Neural progenitor cell (in vitro differentiated cells): ENCODE measurements at regions not wholly inside any gene's neighbourhood (a gene's known extent, or its start where the extent isn't known, plus 50 kb on each side); places are given as distances from the start of the nearest gene placed in this dataset.

ENCODE experiments used
- DNase-seq: peaks from one replicate; pipeline ENCODE4 v3.0.0-alpha.2; 2016; ENCODE audit warnings: low spot score
- H2AFZ ChIP-seq: fragments of 200-600 bp; sonication (generic); replicated peaks from 2 replicates; pipeline ENCODE4 v1.6.1; 2016; ENCODE audit warnings: antibody characterized with exemption
- H3F3A ChIP-seq: fragments of 200-600 bp; sonication (generic); 2 replicates; pipeline ENCODE4 v1.6.1; 2016; ENCODE audit warnings: antibody characterized with exemption, low read depth
- H3K27ac ChIP-seq: fragments of 200-600 bp; sonication (generic); 2 replicates; pipeline ENCODE4 v1.5.1; 2016; ENCODE audit warnings: mild to moderate bottlenecking
- H3K27me3 ChIP-seq: fragments of 200-600 bp; sonication (generic); 2 replicates; pipeline ENCODE4 v1.6.1; 2016; ENCODE audit warnings: mild to moderate bottlenecking, moderate library complexity
- H3K36me3 ChIP-seq: fragments of 200-600 bp; sonication (generic); 2 replicates; pipeline ENCODE4 v1.5.1; 2016
- H3K4me1 ChIP-seq: fragments of 200-600 bp; sonication (generic); 2 replicates; pipeline ENCODE4 v1.6.1; 2016; ENCODE audit warnings: mixed run types
- H3K4me2 ChIP-seq: fragments of 200-600 bp; sonication (generic); 2 replicates; pipeline ENCODE4 v1.6.1; 2016
- H3K4me3 ChIP-seq: fragments of 200-600 bp; sonication (generic); 2 replicates; pipeline ENCODE4 v1.5.1; 2016
- H3K79me2 ChIP-seq: fragments of 200-600 bp; sonication (generic); 2 replicates; pipeline ENCODE4 v1.6.1; 2016; ENCODE audit warnings: low read depth
- H3K9ac ChIP-seq: fragments of 200-600 bp; sonication (generic); 2 replicates; pipeline ENCODE4 v1.6.1; 2016
- H3K9me3 ChIP-seq: fragments of 200-600 bp; sonication (generic); 2 replicates; pipeline ENCODE4 v1.5.1; 2016; ENCODE audit warnings: low read depth
- H4K20me1 ChIP-seq: fragments of 200-600 bp; sonication (generic); 2 replicates; pipeline ENCODE4 v1.6.1; 2016; ENCODE audit warnings: low read depth
- H3K27ac Mint-ChIP-seq: 3 replicates; pipeline ENCODE4 v1.8.0; 2021; ENCODE audit warnings: mixed read lengths
- H3K27me3 Mint-ChIP-seq: 2 replicates; pipeline ENCODE4 v1.8.0; 2022; ENCODE audit warnings: low read depth, mild to moderate bottlenecking, inconsistent platforms, moderate library complexity, mixed read lengths; ENCODE audit not compliant: insufficient read depth
- H3K36me3 Mint-ChIP-seq: 3 replicates; pipeline ENCODE4 v1.8.0; 2021; ENCODE audit warnings: mixed read lengths
- H3K4me1 Mint-ChIP-seq: 3 replicates; pipeline ENCODE4 v1.8.0; 2021; ENCODE audit warnings: mixed read lengths
- H3K4me3 Mint-ChIP-seq: 3 replicates; pipeline ENCODE4 v1.8.0; 2021; ENCODE audit warnings: mild to moderate bottlenecking, moderate library complexity, mixed read lengths
- H3K9me3 Mint-ChIP-seq: 3 replicates; pipeline ENCODE4 v1.8.0; 2020; ENCODE audit warnings: mixed read lengths
- CTCF ChIP-seq: fragments of 200-600 bp; sonication (generic); IDR thresholded peaks from 2 replicates; pipeline ENCODE4 v1.5.1; 2017; ENCODE audit warnings: antibody characterized with exemption, mild to moderate bottlenecking
- EZH2 ChIP-seq: fragments of 200-600 bp; sonication (generic); IDR thresholded peaks from 2 replicates; pipeline ENCODE4 v1.6.1; 2017; ENCODE audit warnings: antibody characterized with exemption, mild to moderate bottlenecking, moderate library complexity
- EZH2phosphoT487 ChIP-seq: fragments of 200-600 bp; sonication (generic); IDR thresholded peaks from 2 replicates; pipeline ENCODE4 v1.6.1; 2017; ENCODE audit warnings: antibody characterized with exemption

- TF ChIP-seq EZH2phosphoT487 (no peak), CTCF (no peak), EZH2 (no peak)
- Histone ChIP-seq H3K4me1 (no peaks in the 10 kb centered on the region), H3K9me3 (no peaks in the 10 kb centered on the region), H3K4me3 (no peak overlapping the region), H3K36me3 (no peaks in the 10 kb centered on the region), H3K27me3 (no peaks in the 10 kb centered on the region), H3K27ac (no peak overlapping the region), H3K9ac (no peak overlapping the region), H2AFZ (no peak overlapping the region), H3F3A (no peaks in the 10 kb centered on the region), H3K4me2 (no peak overlapping the region), H4K20me1 (no peaks in the 10 kb centered on the region), H3K79me2 (no peaks in the 10 kb centered on the region)
- Mint-ChIP-seq H3K27ac (no peak overlapping the region), H3K4me1 (no peaks in the 10 kb centered on the region), H3K4me3 (no peak overlapping the region), H3K27me3 (no peaks in the 10 kb centered on the region), H3K9me3 (peaks cover 2% of the 10 kb centered on the region), H3K36me3 (no peaks in the 10 kb centered on the region)
- no peak for DNase-seq
Observed at GRCh38 chr4:97477974-97478373, 665.3 kb downstream of the STPG2 start.

DNA sequence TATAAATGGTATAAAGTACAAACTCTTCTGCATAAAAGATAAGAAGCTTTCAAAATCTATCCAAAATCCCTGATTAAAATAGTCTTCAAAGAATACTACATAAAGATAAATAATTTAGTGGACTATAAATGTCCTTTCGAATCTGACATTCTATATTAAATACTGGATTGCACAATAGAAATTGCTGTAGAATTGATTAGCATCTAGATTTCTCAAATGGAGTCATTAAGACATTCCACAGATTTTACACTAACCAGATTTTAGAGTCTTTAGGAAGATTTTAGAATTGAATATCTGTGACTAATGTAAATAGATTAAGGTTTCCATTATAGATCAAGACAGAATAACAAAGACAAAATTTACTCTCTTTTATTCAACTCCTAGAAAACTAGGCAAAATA, 663.9 kb downstream of the STPG2 start:
- H3K4me1 Mint-ChIP-seq = no peaks in the 10 kb centered on the region
- no peaks in the 10 kb centered on the region for H3K36me3 Mint-ChIP-seq
- H3K27ac Mint-ChIP-seq = no peak overlapping the region
- Histone ChIP-seq H3K27ac (no peak overlapping the region), H2AFZ (no peak overlapping the region), H3K4me1 (no peaks in the 10 kb centered on the region), H4K20me1 (no peaks in the 10 kb centered on the region), H3K9ac (no peak overlapping the region), H3K9me3 (no peaks in the 10 kb centered on the region), H3K36me3 (no peaks in the 10 kb centered on the region), H3K27me3 (no peaks in the 10 kb centered on the region), H3K79me2 (no peaks in the 10 kb centered on the region), H3K4me2 (no peak overlapping the region), H3F3A (no peaks in the 10 kb centered on the region), H3K4me3 (no peak overlapping the region)
- DNase-seq = no peak
- no peak overlapping the region for H3K4me3 Mint-ChIP-seq
- no peaks in the 10 kb centered on the region for H3K27me3 Mint-ChIP-seq
- TF ChIP-seq EZH2 (no peak), EZH2phosphoT487 (no peak), CTCF (no peak)
- peaks cover 7% of the 10 kb centered on the region for H3K9me3 Mint-ChIP-seq

DNA sequence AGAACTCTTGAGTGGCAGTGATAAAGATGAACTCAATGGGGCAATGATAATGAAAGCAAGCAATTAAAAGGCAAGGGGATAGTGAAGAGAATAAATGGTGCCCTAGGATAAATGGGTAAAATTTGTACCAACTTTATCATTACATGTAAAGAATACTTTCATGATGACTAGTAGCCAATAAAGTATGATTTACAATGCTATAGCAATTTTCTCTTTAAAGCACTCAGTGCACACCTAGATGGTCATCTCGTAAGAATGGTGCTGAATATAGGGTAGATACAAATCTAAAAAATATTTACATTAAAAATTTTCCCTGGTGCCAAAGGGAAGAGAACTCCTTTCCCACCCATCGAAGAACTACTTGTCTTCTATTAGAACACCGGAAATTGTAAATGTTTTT, 651.4 kb downstream of the STPG2 start:
- Mint-ChIP-seq H3K4me3 (no peak overlapping the region), H3K9me3 (peaks cover 9% of the 10 kb centered on the region), H3K4me1 (peaks cover 33% of the 10 kb centered on the region), H3K27ac (no peak overlapping the region), H3K27me3 (no peaks in the 10 kb centered on the region), H3K36me3 (peaks cover 7% of the 10 kb centered on the region)
- H3K9ac ChIP-seq = no peak overlapping the region
- H3K27me3 ChIP-seq = no peaks in the 10 kb centered on the region
- H3K4me1 ChIP-seq = peaks cover 22% of the 10 kb centered on the region
- no peak overlapping the region for H3K4me3 ChIP-seq
- H2AFZ ChIP-seq = no peak overlapping the region
- no peak for DNase-seq
- no peaks in the 10 kb centered on the region for H4K20me1 ChIP-seq
- no peak overlapping the region for H3K4me2 ChIP-seq
- no peak overlapping the region for H3K27ac ChIP-seq
- H3K36me3 ChIP-seq = no peaks in the 10 kb centered on the region
- no peaks in the 10 kb centered on the region for H3K79me2 ChIP-seq
- H3F3A ChIP-seq = no peaks in the 10 kb centered on the region
- H3K9me3 ChIP-seq = no peaks in the 10 kb centered on the region
- TF ChIP-seq EZH2phosphoT487 = no peak
- no peak for TF ChIP-seq EZH2
- TF ChIP-seq CTCF = no peak
